Activated naive CD4-positive, alpha-beta T cell treated with anti-CD3 and anti-CD28 coated beads, Interleukin-2, amount 10 ng/mL, durations not matched to agents 7 days and 5 days (primary cell): ENCODE measurements at regions not wholly inside any gene's neighbourhood (a gene's known extent, or its start where the extent isn't known, plus 50 kb on each side); places are given as distances from the start of the nearest gene placed in this dataset.
A peak's percentile ranks its signal among the peaks of the same experiment; 100 is the strongest.
"Not testable (repeated sequence)": the region's sequence is repeated elsewhere in the genome, so short reads cannot be mapped to it uniquely, and the experiment has no call there.

Experiments used
- CTCF ChIA-PET: fragments of 350-600 bp; sonication (Branson Sonifier 250); formaldehyde crosslinking; loops from one replicate; lab custom pipeline; 2021; ENCODE audit warnings: antibody characterized with exemption; lab: Charles Lee
- DNase-seq: peaks from one replicate; pipeline ENCODE4 v3.0.0-alpha.2; 2020
- H3K27ac Mint-ChIP-seq: one replicate; pipeline ENCODE4 v1.8.0; 2021; ENCODE audit warnings: mild to moderate bottlenecking, moderate library complexity, mixed read lengths
- H3K27me3 Mint-ChIP-seq: one replicate; pipeline ENCODE4 v1.8.0; 2021; ENCODE audit warnings: mild to moderate bottlenecking, mixed read lengths
- H3K36me3 Mint-ChIP-seq: one replicate; pipeline ENCODE4 v1.8.0; 2021; ENCODE audit warnings: mixed read lengths
- H3K4me1 Mint-ChIP-seq: one replicate; pipeline ENCODE4 v1.8.0; 2021; ENCODE audit warnings: mixed read lengths
- H3K4me3 Mint-ChIP-seq: one replicate; pipeline ENCODE4 v1.8.0; 2021; ENCODE audit warnings: mild to moderate bottlenecking, moderate library complexity, mixed read lengths
- H3K9me3 Mint-ChIP-seq: one replicate; pipeline ENCODE4 v1.8.0; 2021; ENCODE audit warnings: mixed read lengths

GRCh38 chr21:14058566-14058965, 152.2 kb downstream of the LIPI start:
- Mint-ChIP-seq H3K4me1 (no peaks in the 10 kb centered on the region), H3K27ac (no peak overlapping the region), H3K36me3 (peaks cover 3% of the 10 kb centered on the region), H3K27me3 (no peaks in the 10 kb centered on the region), H3K9me3 (peaks cover 8% of the 10 kb centered on the region), H3K4me3 (no peak overlapping the region)
- CTCF ChIA-PET = no interaction called here
- no peak for DNase-seq

DNA sequence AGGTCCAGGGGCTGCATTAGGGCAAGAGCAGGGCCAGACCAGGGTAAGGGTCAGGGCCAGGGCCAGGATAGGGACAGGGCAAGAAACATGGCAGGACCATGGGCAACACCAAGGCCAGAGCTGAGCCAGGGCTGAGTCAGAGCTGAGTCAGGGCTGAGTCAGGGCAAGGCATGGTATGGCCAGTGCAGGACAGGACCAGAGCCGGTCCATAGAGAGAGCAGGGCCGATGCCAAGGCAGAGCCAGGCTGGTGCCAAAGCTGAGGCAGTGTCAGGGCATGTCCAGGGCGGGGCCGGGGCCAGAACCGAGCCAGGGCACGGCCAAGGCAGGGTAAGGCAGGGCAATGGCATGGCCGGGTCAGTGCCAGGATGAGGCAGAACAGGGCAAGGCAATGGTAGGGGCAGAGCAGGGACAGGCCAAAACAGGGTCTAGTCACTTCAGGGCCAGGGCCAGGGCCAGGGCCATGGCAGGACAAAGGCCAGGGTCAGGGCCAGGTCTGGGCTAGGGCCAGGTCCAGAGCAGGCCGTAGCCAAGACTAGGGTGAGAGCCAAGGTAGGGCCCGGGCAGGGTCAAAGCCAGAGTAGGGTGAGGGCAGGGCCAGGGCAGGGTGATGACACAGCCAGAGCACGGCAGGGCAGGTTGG, 152.8 kb downstream of the LIPI start:
- H3K36me3 Mint-ChIP-seq, DNase-seq, H3K4me1 Mint-ChIP-seq, H3K27me3 Mint-ChIP-seq, CTCF ChIA-PET, H3K9me3 Mint-ChIP-seq, H3K4me3 Mint-ChIP-seq, H3K27ac Mint-ChIP-seq: not testable (repeated sequence)

DNA sequence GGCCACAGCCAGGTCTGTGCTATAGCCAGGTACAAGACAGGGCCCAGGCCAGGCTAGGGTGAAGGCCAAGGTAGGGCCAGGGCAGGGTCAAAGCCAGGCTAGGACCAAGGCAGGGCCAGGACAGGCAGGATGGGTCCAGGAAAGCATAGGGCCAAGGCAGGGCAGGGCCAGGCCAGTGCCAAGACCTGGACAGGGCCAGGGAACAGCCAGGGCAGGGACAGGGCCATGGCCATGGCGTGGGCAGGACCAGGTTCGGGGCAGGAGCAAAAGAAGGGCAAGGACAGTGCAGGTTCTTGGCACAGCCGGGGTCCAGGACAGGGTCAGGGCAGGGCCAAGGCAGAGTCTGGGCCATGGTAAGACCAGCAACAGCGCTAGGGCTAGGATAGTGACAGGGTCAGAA, 153.4 kb downstream of the LIPI start:
- H3K4me1 Mint-ChIP-seq = no peaks in the 10 kb centered on the region
- no peak for DNase-seq
- H3K27ac Mint-ChIP-seq = no peak overlapping the region
- no peaks in the 10 kb centered on the region for H3K27me3 Mint-ChIP-seq
- H3K36me3 Mint-ChIP-seq = peaks cover 2% of the 10 kb centered on the region
- CTCF ChIA-PET = no interaction called here
- peaks cover 5% of the 10 kb centered on the region for H3K9me3 Mint-ChIP-seq
- H3K4me3 Mint-ChIP-seq = no peak overlapping the region

GRCh38 chr21:14056771-14057191, 154.0 kb downstream of the LIPI start:
- Mint-ChIP-seq H3K27ac (no peak overlapping the region), H3K4me3 (no peak overlapping the region), H3K27me3 (no peaks in the 10 kb centered on the region), H3K36me3 (no peaks in the 10 kb centered on the region), H3K4me1 (no peaks in the 10 kb centered on the region), H3K9me3 (peaks cover 5% of the 10 kb centered on the region)
- CTCF ChIA-PET = no interaction called here
- no peak for DNase-seq

DNA sequence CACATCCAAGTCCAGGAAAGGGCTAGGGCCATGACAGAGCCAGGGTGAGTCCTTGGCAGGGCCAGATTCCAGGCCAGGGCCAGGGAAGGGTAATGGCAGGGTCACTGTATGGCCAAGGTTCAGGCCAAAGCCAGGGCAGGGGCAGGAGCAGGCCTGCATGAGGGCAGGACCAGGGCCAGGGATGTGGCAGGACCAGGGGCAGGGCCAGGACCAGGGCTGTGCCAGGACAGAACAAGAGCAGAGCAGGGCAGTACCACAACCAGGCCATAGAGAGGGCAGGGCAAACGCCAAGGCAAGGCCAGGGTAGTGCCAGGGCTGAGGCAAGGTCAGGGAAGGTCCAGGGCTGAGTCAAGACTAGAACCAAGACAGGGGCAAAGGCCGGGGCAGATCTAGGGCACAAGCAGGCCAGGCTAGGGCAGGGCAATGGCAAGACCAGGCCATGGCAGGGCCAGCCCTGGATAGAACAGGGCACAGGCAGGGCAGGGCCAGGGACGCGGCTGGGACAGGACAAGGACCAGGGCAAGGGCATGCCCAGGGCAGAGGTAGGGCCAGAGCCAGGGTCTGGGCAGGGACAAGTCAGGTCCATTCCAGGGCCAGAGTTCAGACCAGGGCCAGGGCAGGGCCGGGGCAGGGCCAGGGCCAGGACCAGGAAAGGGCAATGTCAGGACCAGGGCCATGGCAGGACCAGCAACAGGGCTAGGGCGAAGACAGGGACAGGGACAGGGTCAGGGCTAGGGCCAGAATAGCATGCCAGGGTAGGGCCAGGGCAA, 154.8 kb downstream of the LIPI start:
- H3K36me3 Mint-ChIP-seq, H3K4me1 Mint-ChIP-seq, H3K27me3 Mint-ChIP-seq, H3K27ac Mint-ChIP-seq, H3K4me3 Mint-ChIP-seq, H3K9me3 Mint-ChIP-seq, DNase-seq, CTCF ChIA-PET: not testable (repeated sequence)

DNA sequence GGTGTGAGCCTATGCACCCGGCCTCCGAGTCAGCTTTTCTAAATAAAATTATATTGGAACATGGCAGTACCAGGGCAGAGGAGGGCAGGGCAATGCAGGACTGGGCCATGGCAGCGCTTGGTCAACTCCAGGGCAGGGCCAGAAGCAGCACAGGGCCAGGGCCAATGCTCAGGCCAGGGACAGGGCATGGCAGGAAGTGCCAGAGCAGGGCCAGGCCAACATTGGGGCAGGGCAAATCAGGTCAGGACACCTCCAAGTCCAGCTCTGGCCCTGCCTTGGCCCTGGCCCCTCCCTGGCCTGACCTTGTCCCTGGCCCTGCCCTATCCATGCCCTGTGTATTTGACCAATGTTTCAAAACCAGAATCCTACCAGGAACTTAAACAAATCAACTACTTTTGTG, 156.1 kb downstream of the LIPI start:
- Mint-ChIP-seq H3K9me3 (peaks cover 2% of the 10 kb centered on the region), H3K27me3 (no peaks in the 10 kb centered on the region), H3K36me3 (no peaks in the 10 kb centered on the region)

DNA sequence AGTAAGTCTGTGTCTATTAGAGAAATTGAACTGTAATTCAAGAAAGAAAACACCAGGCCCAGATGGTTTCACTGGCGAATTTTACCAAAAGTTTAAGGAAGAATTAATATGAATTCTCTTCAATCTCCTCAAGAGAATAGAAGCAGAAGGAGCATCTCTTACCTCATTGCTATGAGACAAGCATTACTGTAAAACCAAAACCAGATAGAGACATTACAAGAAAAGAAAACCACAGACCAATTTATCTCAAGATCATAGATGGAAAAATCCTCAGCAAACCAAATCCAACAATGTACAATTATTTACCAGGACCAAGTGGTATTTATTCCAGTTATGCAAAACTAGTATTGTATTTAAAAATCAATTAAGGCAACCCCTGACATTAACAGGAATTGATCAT, 160.6 kb downstream of the LIPI start:
- H3K36me3 Mint-ChIP-seq = no peaks in the 10 kb centered on the region

More for the DNA sequence above, 156.1 kb downstream of the LIPI start:
- DNase-seq = no peak
- H3K4me3 Mint-ChIP-seq = no peak overlapping the region
- CTCF ChIA-PET = interaction anchor here (1.0 kb wide), 1 partner anchor 19 kb away, joined by 3 read pairs; no protein-coding TSS in a partner anchor
- H3K27ac Mint-ChIP-seq = no peak overlapping the region
- H3K4me1 Mint-ChIP-seq = no peaks in the 10 kb centered on the region

DNA sequence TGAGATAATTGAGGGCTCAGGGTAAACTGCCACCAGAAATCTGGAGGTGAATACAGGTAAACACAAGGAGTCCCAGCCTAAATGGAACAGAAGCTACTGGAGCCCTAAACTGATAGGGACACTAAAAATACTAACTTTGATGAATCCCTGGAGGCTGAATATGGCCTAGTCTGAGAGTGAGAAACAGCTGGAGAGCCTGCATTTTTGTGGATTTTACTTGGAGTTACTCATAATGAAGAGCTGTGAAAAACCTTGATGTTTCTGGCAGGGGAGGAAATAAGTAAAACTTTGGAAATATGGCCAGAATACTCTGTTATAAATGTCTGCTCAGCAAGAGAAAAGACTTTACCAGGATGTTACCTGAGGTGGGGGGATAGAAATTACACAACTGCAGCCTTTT, 164.4 kb downstream of the LIPI start:
- Mint-ChIP-seq H3K36me3 (no peaks in the 10 kb centered on the region), H3K9me3 (no peaks in the 10 kb centered on the region), H3K27me3 (no peaks in the 10 kb centered on the region), H3K4me1 (no peaks in the 10 kb centered on the region), H3K27ac (no peak overlapping the region), H3K4me3 (no peak overlapping the region)
- CTCF ChIA-PET = no interaction called here
- no peak for DNase-seq

More for the DNA sequence above, 160.6 kb downstream of the LIPI start:
- Mint-ChIP-seq H3K27ac (no peak overlapping the region), H3K4me3 (no peak overlapping the region), H3K9me3 (no peaks in the 10 kb centered on the region), H3K4me1 (no peaks in the 10 kb centered on the region), H3K27me3 (no peaks in the 10 kb centered on the region)
- no peak for DNase-seq
- CTCF ChIA-PET = no interaction called here

GRCh38 chr21:14040386-14040785, 170.4 kb downstream of the LIPI start:
- CTCF ChIA-PET = no interaction called here
- Mint-ChIP-seq H3K4me3 (no peak overlapping the region), H3K27me3 (no peaks in the 10 kb centered on the region), H3K4me1 (no peaks in the 10 kb centered on the region), H3K36me3 (peaks cover 1% of the 10 kb centered on the region), H3K9me3 (no peaks in the 10 kb centered on the region), H3K27ac (no peak overlapping the region)
- no peak for DNase-seq

- CTCF ChIA-PET, H3K27me3 Mint-ChIP-seq, H3K36me3 Mint-ChIP-seq, H3K9me3 Mint-ChIP-seq, DNase-seq, H3K27ac Mint-ChIP-seq: not testable (repeated sequence)
- Mint-ChIP-seq H3K4me1 (peaks cover 34% of the 10 kb centered on the region), H3K4me3 (peak overlapping the region; percentile 66)
Measured at GRCh38 chr21:14028619-14029018, 182.1 kb downstream of the LIPI start.

- H3K9me3 Mint-ChIP-seq, H3K36me3 Mint-ChIP-seq, CTCF ChIA-PET, H3K27me3 Mint-ChIP-seq: not testable (repeated sequence)
- H3K27ac Mint-ChIP-seq = peak overlapping the region; percentile 83
- H3K4me3 Mint-ChIP-seq = peak overlapping the region; percentile 88
- H3K4me1 Mint-ChIP-seq = peaks cover 34% of the 10 kb centered on the region
- DNase-seq = peak; percentile 94
Measured at GRCh38 chr21:14027235-14027869, 183.4 kb downstream of the LIPI start.

GRCh38 chr21:14020108-14020507, 190.6 kb downstream of the LIPI start:
- not testable (repeated sequence) for DNase-seq, H3K4me3 Mint-ChIP-seq, H3K27ac Mint-ChIP-seq

GRCh38 chr21:14015841-14016240, 194.9 kb downstream of the LIPI start:
- H3K27ac Mint-ChIP-seq, H3K4me1 Mint-ChIP-seq, DNase-seq, H3K36me3 Mint-ChIP-seq, H3K9me3 Mint-ChIP-seq, H3K27me3 Mint-ChIP-seq, CTCF ChIA-PET, H3K4me3 Mint-ChIP-seq: not testable (repeated sequence)

More at GRCh38 chr21:14020108-14020507, 190.6 kb downstream of the LIPI start:
- CTCF ChIA-PET, H3K4me1 Mint-ChIP-seq, H3K36me3 Mint-ChIP-seq, H3K27me3 Mint-ChIP-seq, H3K9me3 Mint-ChIP-seq: not testable (repeated sequence)

GRCh38 chr21:14013623-14014498, 196.9 kb downstream of the LIPI start:
- H3K36me3 Mint-ChIP-seq, H3K9me3 Mint-ChIP-seq, CTCF ChIA-PET, H3K27me3 Mint-ChIP-seq, H3K4me1 Mint-ChIP-seq, DNase-seq, H3K27ac Mint-ChIP-seq, H3K4me3 Mint-ChIP-seq: not testable (repeated sequence)
